H9 (cell line): ENCODE measurements at regions not wholly inside any gene's neighbourhood (a gene's known extent, or its start where the extent isn't known, plus 50 kb on each side); places are given as distances from the start of the nearest gene placed in this dataset.

Experiments used
- DNase-seq: peaks from one replicate; pipeline ENCODE4 v3.0.0-alpha.2; 2017
- H2AFZ ChIP-seq: one replicate; pipeline ENCODE4 v1.6.1; 2013; ENCODE audit warnings: mild to moderate bottlenecking, low read length, control low read depth, moderate library complexity
- H2AK5ac ChIP-seq: 2 replicates; pipeline ENCODE4 v1.6.1; 2013; ENCODE audit warnings: low read length, control low read depth, mixed read lengths; ENCODE audit not compliant: insufficient read length
- H2BK120ac ChIP-seq: one replicate; pipeline ENCODE4 v1.6.1; 2013; ENCODE audit warnings: low read depth, mild to moderate bottlenecking, low read length, control low read depth, inconsistent platforms; ENCODE audit not compliant: poor library complexity, severe bottlenecking
- H2BK12ac ChIP-seq: 2 replicates; pipeline ENCODE4 v1.6.1; 2013; ENCODE audit warnings: low read length, control low read depth, mixed read lengths, low read depth; ENCODE audit not compliant: insufficient read length
- H2BK15ac ChIP-seq: 2 replicates; pipeline ENCODE4 v1.6.1; 2013; ENCODE audit warnings: low read depth, low read length, control low read depth
- H2BK20ac ChIP-seq: one replicate; pipeline ENCODE4 v1.6.1; 2013; ENCODE audit warnings: low read depth, mild to moderate bottlenecking, low read length, control low read depth, inconsistent platforms; ENCODE audit not compliant: poor library complexity, severe bottlenecking
- H2BK5ac ChIP-seq: 2 replicates; pipeline ENCODE4 v1.6.1; 2013; ENCODE audit warnings: low read length, control low read depth, mixed read lengths; ENCODE audit not compliant: insufficient read length
- H3K14ac ChIP-seq: 2 replicates; pipeline ENCODE4 v1.6.1; 2013; ENCODE audit warnings: low read length, control low read depth; ENCODE audit not compliant: insufficient read depth
- H3K18ac ChIP-seq: 2 replicates; pipeline ENCODE4 v1.6.1; 2013; ENCODE audit warnings: low read depth, mild to moderate bottlenecking, mixed read lengths, low read length, control low read depth; ENCODE audit not compliant: insufficient read length
- H3K23ac ChIP-seq: 2 replicates; pipeline ENCODE4 v1.6.1; 2013; ENCODE audit warnings: low read length, control low read depth, mixed read lengths, low read depth; ENCODE audit not compliant: insufficient read length
- H3K23me2 ChIP-seq: 2 replicates; pipeline ENCODE4 v1.6.1; 2013; ENCODE audit warnings: low read depth, mild to moderate bottlenecking, mixed read lengths, low read length, control low read depth; ENCODE audit not compliant: insufficient read length, poor library complexity, severe bottlenecking
- H3K27ac ChIP-seq: 2 replicates; pipeline ENCODE4 v1.5.1; 2013; ENCODE audit warnings: low read length, control low read depth, mixed read lengths, low read depth; ENCODE audit not compliant: insufficient read length
- H3K27me3 ChIP-seq: 2 replicates; pipeline ENCODE4 v1.6.1; 2013; ENCODE audit warnings: low read length, control low read depth, inconsistent platforms; ENCODE audit not compliant: insufficient read depth
- H3K4ac ChIP-seq: 2 replicates; pipeline ENCODE4 v1.6.1; 2013; ENCODE audit warnings: low read depth, mild to moderate bottlenecking, control low read depth, inconsistent platforms, low read length, moderate library complexity
- H3K4me1 ChIP-seq: 2 replicates; pipeline ENCODE4 v1.6.1; 2013; ENCODE audit warnings: low read length, control low read depth, inconsistent platforms; ENCODE audit not compliant: insufficient read depth
- H3K4me2 ChIP-seq: 2 replicates; pipeline ENCODE4 v1.6.1; 2013; ENCODE audit warnings: low read length, control low read depth, mixed read lengths; ENCODE audit not compliant: insufficient read length, insufficient read depth
- H3K56ac ChIP-seq: 2 replicates; pipeline ENCODE4 v1.6.1; 2013; ENCODE audit warnings: low read depth, mild to moderate bottlenecking, mixed read lengths, low read length, control low read depth; ENCODE audit not compliant: insufficient read length
- H3K79me1 ChIP-seq: 2 replicates; pipeline ENCODE4 v1.6.1; 2013; ENCODE audit warnings: low read depth, mild to moderate bottlenecking, moderate library complexity, low read length, control low read depth, inconsistent platforms; ENCODE audit not compliant: insufficient read depth, poor library complexity, severe bottlenecking
- H3K79me2 ChIP-seq: 2 replicates; pipeline ENCODE4 v1.6.1; 2013; ENCODE audit warnings: low read length, control low read depth, inconsistent platforms; ENCODE audit not compliant: insufficient read depth
- H3K9ac ChIP-seq: 2 replicates; pipeline ENCODE4 v1.6.1; 2013; ENCODE audit warnings: low read length, control low read depth, mixed read lengths; ENCODE audit not compliant: insufficient read length; ENCODE audit errors: extremely low read depth
- H3K9me3 ChIP-seq: one replicate; pipeline ENCODE4 v1.6.1; 2013; ENCODE audit warnings: low read depth, low read length, inconsistent platforms; ENCODE audit not compliant: control insufficient read depth
- H3T11ph ChIP-seq: one replicate; pipeline ENCODE4 v1.6.1; 2013; ENCODE audit warnings: mild to moderate bottlenecking, low read length, control low read depth, inconsistent platforms
- H4K20me1 ChIP-seq: one replicate; pipeline ENCODE4 v1.6.1; 2013; ENCODE audit not compliant: control insufficient read depth, insufficient read length, insufficient read depth
- H4K5ac ChIP-seq: 2 replicates; pipeline ENCODE4 v1.6.1; 2013; ENCODE audit warnings: low read depth, mild to moderate bottlenecking, mixed read lengths, low read length, control low read depth; ENCODE audit not compliant: insufficient read length
- H4K8ac ChIP-seq: replicated peaks from 2 replicates; pipeline ENCODE4 v1.6.1; 2013; ENCODE audit warnings: low read length, control low read depth, mixed read lengths, low read depth; ENCODE audit not compliant: insufficient read length
- H4K91ac ChIP-seq: 2 replicates; pipeline ENCODE4 v1.6.1; 2013; ENCODE audit warnings: low read depth, mild to moderate bottlenecking, moderate library complexity, mixed read lengths, low read length, control low read depth; ENCODE audit not compliant: insufficient read length
- H3K27ac Mint-ChIP-seq, 3 experiments: 2 replicates in 2 of 3; 3 replicates in 1 of 3; pipeline ENCODE4 v1.8.0; 2020 to 2021; ENCODE audit warnings: mixed read lengths in 3 of 3, mild to moderate bottlenecking in 1 of 3, moderate library complexity in 1 of 3
- H3K27me3 Mint-ChIP-seq: 2 replicates; pipeline ENCODE4 v1.8.0; 2021; ENCODE audit warnings: low read depth, mild to moderate bottlenecking, moderate library complexity, mixed read lengths
- H3K36me3 Mint-ChIP-seq, 3 experiments: 2 replicates in 2 of 3; 3 replicates in 1 of 3; pipeline ENCODE4 v1.8.0; 2020 to 2021; ENCODE audit warnings: low read depth in 3 of 3, mixed read lengths in 3 of 3; ENCODE audit not compliant: insufficient read depth in 1 of 3
- H3K4me1 Mint-ChIP-seq, 2 experiments: 2 replicates each; pipeline ENCODE4 v1.8.0; 2020; ENCODE audit warnings: mixed read lengths in 2 of 2
- H3K4me3 Mint-ChIP-seq, 2 experiments: 2 replicates in 1 of 2; 3 replicates in 1 of 2; pipeline ENCODE4 v1.8.0; 2020 to 2021; ENCODE audit warnings: mild to moderate bottlenecking in 2 of 2, mixed read lengths in 2 of 2, moderate library complexity in 1 of 2
- H3K9me3 Mint-ChIP-seq, 2 experiments: 2 replicates in 1 of 2; 3 replicates in 1 of 2; pipeline ENCODE4 v1.8.0; 2020; ENCODE audit warnings: mild to moderate bottlenecking in 2 of 2, mixed read lengths in 2 of 2, moderate library complexity in 1 of 2
- WGBS: extraction: QIAGEN DNeasy Blood & Tissue Kit; methylation state at CpG from one replicate; pipeline ENCODE4 v1.1.7; 2013; ENCODE audit warnings: missing lambda C conversion rate, low lambda C conversion rate, mixed read lengths; ENCODE audit not compliant: insufficient read length; ENCODE audit errors: extremely low coverage; 5-methylcytosine and 5-hydroxymethylcytosine counted together
- TF ChIP-seq, protein P1 (sequence below): fragments of 200-600 bp; sonication (generic); conservative IDR thresholded peaks from 3 replicates; pipeline ENCODE4 v1.8.0; 2021; ENCODE audit warnings: antibody characterized with exemption, mild to moderate bottlenecking

DNA sequence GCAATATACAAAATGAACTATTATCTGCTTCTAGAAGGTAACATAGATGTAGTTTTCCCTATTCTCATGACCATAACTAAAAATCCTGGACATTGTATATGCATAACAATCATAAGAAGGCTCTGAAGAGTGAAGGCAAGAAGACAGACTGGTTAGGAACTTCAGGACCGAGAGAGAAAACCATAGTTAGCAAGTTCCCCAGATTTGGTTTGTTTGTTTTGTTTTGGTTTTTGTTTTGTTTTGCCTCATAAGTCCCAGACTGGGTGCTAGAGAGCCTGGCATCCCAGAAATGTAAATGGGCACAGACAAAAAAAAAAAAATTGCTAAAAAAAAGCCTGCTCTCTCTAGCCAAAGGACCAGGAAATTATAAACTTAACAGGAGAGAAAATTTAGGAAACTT lies 192.2 kb upstream of the FBXO11 start:
- no peak overlapping the region for H3K4me3 Mint-ChIP-seq
- H2BK15ac ChIP-seq: no peak overlapping the region

More for the DNA sequence above, 192.2 kb upstream of the FBXO11 start:
- Histone ChIP-seq H3K9ac (no peak overlapping the region), H3K23ac (no peak overlapping the region), H3K56ac (no peak overlapping the region), H4K20me1 (no peaks in the 10 kb centered on the region), H3K18ac (no peak overlapping the region), H3K4me1 (no peaks in the 10 kb centered on the region), H3K4ac (no peak overlapping the region), H3K79me2 (no peaks in the 10 kb centered on the region), H3T11ph (no peak overlapping the region), H2BK5ac (no peak overlapping the region), H3K79me1 (no peaks in the 10 kb centered on the region), H3K27ac (no peak overlapping the region), H3K27me3 (no peaks in the 10 kb centered on the region), H2BK12ac (no peak overlapping the region), H3K23me2 (no peaks in the 10 kb centered on the region), H4K91ac (no peak overlapping the region), H3K4me2 (no peak overlapping the region), H2AK5ac (no peak overlapping the region), H4K8ac (no peak overlapping the region), H3K9me3 (no peaks in the 10 kb centered on the region), H2AFZ (no peak overlapping the region), H2BK120ac (no peak overlapping the region), H3K14ac (no peak overlapping the region), H4K5ac (no peak overlapping the region), H2BK20ac (no peak overlapping the region)
- TF ChIP-seq, protein P1, sequence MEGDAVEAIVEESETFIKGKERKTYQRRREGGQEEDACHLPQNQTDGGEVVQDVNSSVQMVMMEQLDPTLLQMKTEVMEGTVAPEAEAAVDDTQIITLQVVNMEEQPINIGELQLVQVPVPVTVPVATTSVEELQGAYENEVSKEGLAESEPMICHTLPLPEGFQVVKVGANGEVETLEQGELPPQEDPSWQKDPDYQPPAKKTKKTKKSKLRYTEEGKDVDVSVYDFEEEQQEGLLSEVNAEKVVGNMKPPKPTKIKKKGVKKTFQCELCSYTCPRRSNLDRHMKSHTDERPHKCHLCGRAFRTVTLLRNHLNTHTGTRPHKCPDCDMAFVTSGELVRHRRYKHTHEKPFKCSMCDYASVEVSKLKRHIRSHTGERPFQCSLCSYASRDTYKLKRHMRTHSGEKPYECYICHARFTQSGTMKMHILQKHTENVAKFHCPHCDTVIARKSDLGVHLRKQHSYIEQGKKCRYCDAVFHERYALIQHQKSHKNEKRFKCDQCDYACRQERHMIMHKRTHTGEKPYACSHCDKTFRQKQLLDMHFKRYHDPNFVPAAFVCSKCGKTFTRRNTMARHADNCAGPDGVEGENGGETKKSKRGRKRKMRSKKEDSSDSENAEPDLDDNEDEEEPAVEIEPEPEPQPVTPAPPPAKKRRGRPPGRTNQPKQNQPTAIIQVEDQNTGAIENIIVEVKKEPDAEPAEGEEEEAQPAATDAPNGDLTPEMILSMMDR: no peak
- no peak for DNase-seq
- Mint-ChIP-seq H3K27me3 (no peaks in the 10 kb centered on the region), H3K9me3 (peaks cover 6 to 8% of the 10 kb centered on the region in 2 experiments; a peak in 3 of 5 replicates), H3K36me3 (peaks cover 0 to 8% (median 2%) of the 10 kb centered on the region in 3 experiments; a peak in 4 of 7 replicates), H3K27ac (no peak overlapping the region), H3K4me1 (no peaks in the 10 kb centered on the region)
- WGBS: no CpG with 5 or more reads among the region's 1 CpG
